ENCODE measurements at regions not wholly inside any gene's neighbourhood (a gene's known extent, or its start where the extent isn't known, plus 50 kb on each side); places are given as distances from the start of the nearest gene placed in this dataset.
"Not testable (repeated sequence)": the region's sequence is repeated elsewhere in the genome, so short reads cannot be mapped to it uniquely, and the experiment has no call there.

- H3K27ac ChIP-seq (ENCODE audit: low read depth in 1 of 2, low read length in 1 of 2) = no peak overlapping the region
- no peaks in the 10 kb centered on the region for H3K36me3 ChIP-seq (ENCODE audit: control insufficient read depth in 2 of 2, insufficient read depth in 2 of 2, low read length in 1 of 2)
- H3K9me3 ChIP-seq (ENCODE audit: control insufficient read depth in 2 of 2, insufficient read depth in 1 of 2, low read length in 1 of 2) = no peaks in the 10 kb centered on the region
- DNase-seq (ENCODE audit: low read depth in 6 of 9, low spot score in 9 of 9) = peak in 8 of 9 donors; percentile 5 to 57 (median 20)
- H3K4me1 ChIP-seq (ENCODE audit: control insufficient read depth in 2 of 2, insufficient read depth in 2 of 2, low read length in 2 of 2) = no peaks in the 10 kb centered on the region
- no peaks in the 10 kb centered on the region for H3K27me3 ChIP-seq (ENCODE audit: control insufficient read depth in 2 of 2, insufficient read depth in 1 of 2, low read length in 1 of 2)
- WGBS = 63% methylated on average over 3 of the region's 3 CpGs
- no peak overlapping the region for H3K4me3 ChIP-seq (ENCODE audit: low read length in 2 of 2)
Observed at GRCh38 chr14:101665478-101666078, 95.9 kb upstream of the PPP2R5C start.

- H3K4me3 ChIP-seq (ENCODE audit: low read length in 2 of 2) = no peak overlapping the region
- H3K27ac ChIP-seq (ENCODE audit: low read depth in 1 of 2, low read length in 1 of 2) = no peak overlapping the region
- H3K4me1 ChIP-seq (ENCODE audit: control insufficient read depth in 2 of 2, insufficient read depth in 2 of 2, low read length in 2 of 2) = no peaks in the 10 kb centered on the region
- no peaks in the 10 kb centered on the region for H3K27me3 ChIP-seq (ENCODE audit: control insufficient read depth in 2 of 2, insufficient read depth in 1 of 2, low read length in 1 of 2)
- H3K9me3 ChIP-seq (ENCODE audit: control insufficient read depth in 2 of 2, insufficient read depth in 1 of 2, low read length in 1 of 2) = no peaks in the 10 kb centered on the region
- 90% methylated on average over 16 of the region's 16 CpGs for WGBS
- no peak for DNase-seq (ENCODE audit: low read depth in 6 of 9, low spot score in 9 of 9)
- H3K36me3 ChIP-seq (ENCODE audit: control insufficient read depth in 2 of 2, insufficient read depth in 2 of 2, low read length in 1 of 2) = no peaks in the 10 kb centered on the region
Observed at GRCh38 chr14:101666264-101666663, 95.2 kb upstream of the PPP2R5C start.

GRCh38 chr14:101669629-101670028 is 91.9 kb upstream of the PPP2R5C start:
- no peaks in the 10 kb centered on the region for H3K27me3 ChIP-seq (ENCODE audit: control insufficient read depth in 2 of 2, insufficient read depth in 1 of 2, low read length in 1 of 2)
- DNase-seq (ENCODE audit: low read depth in 6 of 9, low spot score in 9 of 9) = no peak
- no peak overlapping the region for H3K4me3 ChIP-seq (ENCODE audit: low read length in 2 of 2)
- no peaks in the 10 kb centered on the region for H3K9me3 ChIP-seq (ENCODE audit: control insufficient read depth in 2 of 2, insufficient read depth in 1 of 2, low read length in 1 of 2)
- no peaks in the 10 kb centered on the region for H3K4me1 ChIP-seq (ENCODE audit: control insufficient read depth in 2 of 2, insufficient read depth in 2 of 2, low read length in 2 of 2)
- no peak overlapping the region for H3K27ac ChIP-seq (ENCODE audit: low read depth in 1 of 2, low read length in 1 of 2)
- no peaks in the 10 kb centered on the region for H3K36me3 ChIP-seq (ENCODE audit: control insufficient read depth in 2 of 2, insufficient read depth in 2 of 2, low read length in 1 of 2)

- no peaks in the 10 kb centered on the region for H3K4me1 ChIP-seq (ENCODE audit: control insufficient read depth in 2 of 2, insufficient read depth in 2 of 2, low read length in 2 of 2)
- 76% methylated on average over 5 of the region's 5 CpGs for WGBS
Observed at GRCh38 chr14:101673873-101674272, 87.6 kb upstream of the PPP2R5C start.

GRCh38 chr14:101675835-101676234 is 85.7 kb upstream of the PPP2R5C start:
- H3K4me3 ChIP-seq (ENCODE audit: low read length in 2 of 2); H3K36me3 ChIP-seq (ENCODE audit: control insufficient read depth in 2 of 2, insufficient read depth in 2 of 2, low read length in 1 of 2); H3K4me1 ChIP-seq (ENCODE audit: control insufficient read depth in 2 of 2, insufficient read depth in 2 of 2, low read length in 2 of 2); H3K9me3 ChIP-seq (ENCODE audit: control insufficient read depth in 2 of 2, insufficient read depth in 1 of 2, low read length in 1 of 2); H3K27me3 ChIP-seq (ENCODE audit: control insufficient read depth in 2 of 2, insufficient read depth in 1 of 2, low read length in 1 of 2); DNase-seq (ENCODE audit: low read depth in 6 of 9, low spot score in 9 of 9); H3K27ac ChIP-seq (ENCODE audit: low read depth in 1 of 2, low read length in 1 of 2): not testable (repeated sequence)
- WGBS = 100% methylated on average over 1 of the region's 2 CpGs

More at GRCh38 chr14:101673873-101674272, 87.6 kb upstream of the PPP2R5C start:
- no peak for DNase-seq (ENCODE audit: low read depth in 6 of 9, low spot score in 9 of 9)
- Histone ChIP-seq H3K27ac (ENCODE audit: low read depth in 1 of 2, low read length in 1 of 2) (no peak overlapping the region), H3K36me3 (ENCODE audit: control insufficient read depth in 2 of 2, insufficient read depth in 2 of 2, low read length in 1 of 2) (no peaks in the 10 kb centered on the region), H3K9me3 (ENCODE audit: control insufficient read depth in 2 of 2, insufficient read depth in 1 of 2, low read length in 1 of 2) (no peaks in the 10 kb centered on the region), H3K4me3 (ENCODE audit: low read length in 2 of 2) (no peak overlapping the region), H3K27me3 (ENCODE audit: control insufficient read depth in 2 of 2, insufficient read depth in 1 of 2, low read length in 1 of 2) (peaks cover 0 to 3% of the 10 kb centered on the region in 2 donors)

GRCh38 chr14:101677912-101678327 is 83.6 kb upstream of the PPP2R5C start:
- not testable (repeated sequence) for H3K9me3 ChIP-seq (ENCODE audit: control insufficient read depth in 2 of 2, insufficient read depth in 1 of 2, low read length in 1 of 2); H3K27me3 ChIP-seq (ENCODE audit: control insufficient read depth in 2 of 2, insufficient read depth in 1 of 2, low read length in 1 of 2); DNase-seq (ENCODE audit: low read depth in 6 of 9, low spot score in 9 of 9); H3K4me1 ChIP-seq (ENCODE audit: control insufficient read depth in 2 of 2, insufficient read depth in 2 of 2, low read length in 2 of 2); H3K4me3 ChIP-seq (ENCODE audit: low read length in 2 of 2); H3K36me3 ChIP-seq (ENCODE audit: control insufficient read depth in 2 of 2, insufficient read depth in 2 of 2, low read length in 1 of 2); H3K27ac ChIP-seq (ENCODE audit: low read depth in 1 of 2, low read length in 1 of 2)
- WGBS = 88% methylated on average over 11 of the region's 11 CpGs

- WGBS = 99% methylated on average over 2 of the region's 2 CpGs
Observed at GRCh38 chr14:101681795-101682194, 79.7 kb upstream of the PPP2R5C start.

GRCh38 chr14:101683365-101683764 is 78.1 kb upstream of the PPP2R5C start:
- Histone ChIP-seq H3K9me3 (ENCODE audit: control insufficient read depth in 2 of 2, insufficient read depth in 1 of 2, low read length in 1 of 2) (no peaks in the 10 kb centered on the region), H3K4me3 (ENCODE audit: low read length in 2 of 2) (no peak overlapping the region), H3K4me1 (ENCODE audit: control insufficient read depth in 2 of 2, insufficient read depth in 2 of 2, low read length in 2 of 2) (no peaks in the 10 kb centered on the region), H3K27ac (ENCODE audit: low read depth in 1 of 2, low read length in 1 of 2) (no peak overlapping the region), H3K27me3 (ENCODE audit: control insufficient read depth in 2 of 2, insufficient read depth in 1 of 2, low read length in 1 of 2) (peaks cover 0 to 7% of the 10 kb centered on the region in 2 donors), H3K36me3 (ENCODE audit: control insufficient read depth in 2 of 2, insufficient read depth in 2 of 2, low read length in 1 of 2) (no peaks in the 10 kb centered on the region)
- WGBS = 89% methylated on average over 6 of the region's 6 CpGs
- DNase-seq (ENCODE audit: low read depth in 6 of 9, low spot score in 9 of 9) = no peak

More at GRCh38 chr14:101681795-101682194, 79.7 kb upstream of the PPP2R5C start:
- DNase-seq (ENCODE audit: low read depth in 6 of 9, low spot score in 9 of 9) = no peak
- Histone ChIP-seq H3K27me3 (ENCODE audit: control insufficient read depth in 2 of 2, insufficient read depth in 1 of 2, low read length in 1 of 2) (peaks cover 0 to 10% of the 10 kb centered on the region in 2 donors), H3K27ac (ENCODE audit: low read depth in 1 of 2, low read length in 1 of 2) (no peak overlapping the region), H3K9me3 (ENCODE audit: control insufficient read depth in 2 of 2, insufficient read depth in 1 of 2, low read length in 1 of 2) (no peaks in the 10 kb centered on the region), H3K36me3 (ENCODE audit: control insufficient read depth in 2 of 2, insufficient read depth in 2 of 2, low read length in 1 of 2) (no peaks in the 10 kb centered on the region), H3K4me3 (ENCODE audit: low read length in 2 of 2) (no peak overlapping the region), H3K4me1 (ENCODE audit: control insufficient read depth in 2 of 2, insufficient read depth in 2 of 2, low read length in 2 of 2) (no peaks in the 10 kb centered on the region)

- H3K27me3 ChIP-seq (ENCODE audit: control insufficient read depth in 2 of 2, insufficient read depth in 1 of 2, low read length in 1 of 2) = peaks cover 0 to 7% of the 10 kb centered on the region in 2 donors
- no peaks in the 10 kb centered on the region for H3K4me1 ChIP-seq (ENCODE audit: control insufficient read depth in 2 of 2, insufficient read depth in 2 of 2, low read length in 2 of 2)
- no peaks in the 10 kb centered on the region for H3K9me3 ChIP-seq (ENCODE audit: control insufficient read depth in 2 of 2, insufficient read depth in 1 of 2, low read length in 1 of 2)
- no peak overlapping the region for H3K4me3 ChIP-seq (ENCODE audit: low read length in 2 of 2)
- DNase-seq (ENCODE audit: low read depth in 6 of 9, low spot score in 9 of 9) = no peak
- no peak overlapping the region for H3K27ac ChIP-seq (ENCODE audit: low read depth in 1 of 2, low read length in 1 of 2)
- no peaks in the 10 kb centered on the region for H3K36me3 ChIP-seq (ENCODE audit: control insufficient read depth in 2 of 2, insufficient read depth in 2 of 2, low read length in 1 of 2)
- WGBS = 86% methylated on average over 6 of the region's 6 CpGs
Observed at GRCh38 chr14:101687756-101688546, 73.6 kb upstream of the PPP2R5C start.

Measured in thymus (tissue), 11 donors.